SK-N-MC (cell line): ENCODE measurements at regions not wholly inside any gene's neighbourhood (a gene's known extent, or its start where the extent isn't known, plus 50 kb on each side); places are given as distances from the start of the nearest gene placed in this dataset.

Source experiments
- EZH2 ChIP-seq: fragments of 200-600 bp; sonication (generic); IDR thresholded peaks from one replicate; pipeline ENCODE4 v1.6.1; 2017; ENCODE audit warnings: antibody characterized with exemption
- POLR2AphosphoS5 ChIP-seq: IDR thresholded peaks from 2 replicates; pipeline ENCODE4 v1.6.1; 2012; ENCODE audit warnings: mild to moderate bottlenecking, low read depth, low read length, borderline replicate concordance

GRCh38 chr7:116363637-116364432, 135.7 kb upstream of the CAV2 start:
- TF ChIP-seq POLR2AphosphoS5 (no peak), EZH2 (no peak)
